PC-3 (cell line): ENCODE measurements at regions not wholly inside any gene's neighbourhood (a gene's known extent, or its start where the extent isn't known, plus 50 kb on each side); places are given as distances from the start of the nearest gene placed in this dataset.

ENCODE experiments used
- EZH2phosphoT487 ChIP-seq: fragments of 300-600 bp; sonication (generic); IDR thresholded peaks from 2 replicates; pipeline ENCODE4 v1.6.1; 2018; ENCODE audit warnings: mild to moderate bottlenecking, antibody characterized with exemption, low read length, borderline replicate concordance
- TF ChIP-seq, protein P1 (sequence below): fragments of 300-600 bp; sonication (generic); conservative IDR thresholded peaks from 2 replicates; pipeline ENCODE4 v1.5.1; 2017; ENCODE audit warnings: antibody characterized with exemption, low read depth, mild to moderate bottlenecking, low read length

DNA sequence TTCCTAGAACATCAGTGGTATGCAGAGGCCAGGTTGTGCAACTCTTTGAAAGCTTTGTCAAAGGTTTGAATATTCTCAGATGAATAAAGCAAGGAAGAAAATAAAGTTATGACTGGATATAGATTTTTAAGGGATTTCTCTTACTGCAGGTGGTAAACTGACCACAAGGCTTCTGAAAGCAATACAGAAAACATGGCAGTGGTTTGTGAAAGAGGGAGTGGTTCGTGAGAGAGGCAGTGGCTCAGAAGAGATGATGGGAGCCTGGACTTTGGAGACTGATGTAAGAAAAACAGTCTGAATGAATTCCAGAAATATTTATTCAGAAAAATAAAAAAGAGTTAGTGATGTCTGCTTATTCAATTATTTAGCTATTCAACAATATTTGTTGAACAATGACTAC is 380.4 kb upstream of the CTNND2 start:
- TF ChIP-seq, protein P1, sequence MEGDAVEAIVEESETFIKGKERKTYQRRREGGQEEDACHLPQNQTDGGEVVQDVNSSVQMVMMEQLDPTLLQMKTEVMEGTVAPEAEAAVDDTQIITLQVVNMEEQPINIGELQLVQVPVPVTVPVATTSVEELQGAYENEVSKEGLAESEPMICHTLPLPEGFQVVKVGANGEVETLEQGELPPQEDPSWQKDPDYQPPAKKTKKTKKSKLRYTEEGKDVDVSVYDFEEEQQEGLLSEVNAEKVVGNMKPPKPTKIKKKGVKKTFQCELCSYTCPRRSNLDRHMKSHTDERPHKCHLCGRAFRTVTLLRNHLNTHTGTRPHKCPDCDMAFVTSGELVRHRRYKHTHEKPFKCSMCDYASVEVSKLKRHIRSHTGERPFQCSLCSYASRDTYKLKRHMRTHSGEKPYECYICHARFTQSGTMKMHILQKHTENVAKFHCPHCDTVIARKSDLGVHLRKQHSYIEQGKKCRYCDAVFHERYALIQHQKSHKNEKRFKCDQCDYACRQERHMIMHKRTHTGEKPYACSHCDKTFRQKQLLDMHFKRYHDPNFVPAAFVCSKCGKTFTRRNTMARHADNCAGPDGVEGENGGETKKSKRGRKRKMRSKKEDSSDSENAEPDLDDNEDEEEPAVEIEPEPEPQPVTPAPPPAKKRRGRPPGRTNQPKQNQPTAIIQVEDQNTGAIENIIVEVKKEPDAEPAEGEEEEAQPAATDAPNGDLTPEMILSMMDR = no peak
- TF ChIP-seq EZH2phosphoT487 = no peak
